GM12878 (cell line): ENCODE measurements at regions not wholly inside any gene's neighbourhood (a gene's known extent, or its start where the extent isn't known, plus 50 kb on each side); places are given as distances from the start of the nearest gene placed in this dataset.

ENCODE experiments used
- ATAC-seq: fragments of 200-7000 bp; cut with Tn5 transposase; 3 replicates; pipeline ENCODE4 v1.9.1; 2020; ENCODE audit warnings: mild to moderate bottlenecking, moderate library complexity
- BruUV-seq: library from RNA; stranded (reverse); fragments of 400-500 nt; replicated peaks from 2 replicates; lab custom pipeline; 2021; lab: Mats Ljungman, UMichigan
- CTCF ChIA-PET: fragments of 300-600 bp; sonication (Branson Sonifier 250); formaldehyde crosslinking; extraction: SDS; loops from one replicate; lab custom pipeline; 2021; ENCODE audit warnings: inconsistent platforms; lab: Yijun Ruan, JAX
- POLR2A ChIA-PET: fragments of 350-600 bp; formaldehyde crosslinking; extraction: SDS; loops from one replicate; lab custom pipeline; 2021; ENCODE audit warnings: inconsistent platforms; lab: Charles Lee
- RAD21 ChIA-PET: fragments of 300-600 bp; sonication (Branson Sonifier 250); formaldehyde crosslinking; loops from one replicate; lab custom pipeline; 2023; ENCODE audit warnings: antibody characterized with exemption; ENCODE audit not compliant: unreplicated experiment; lab: Charles Lee
- SMC1A ChIA-PET: fragments of 300-600 bp; sonication (Branson Sonifier 250); formaldehyde crosslinking; loops from one replicate; lab custom pipeline; 2023; ENCODE audit not compliant: unreplicated experiment, uncharacterized antibody; lab: Charles Lee
- DNase-seq: peaks from one replicate; pipeline ENCODE4 v3.0.0-alpha.2; 2011; ENCODE audit warnings: low read depth, low spot score
- FAIRE-seq: peaks from 3 replicates; lab custom pipeline; 2011; peaks lifted over from hg19 to GRCh38; lab: Jason Lieb, UNC
- H2AFZ ChIP-seq: 2 replicates; pipeline ENCODE4 v1.6.0; 2011; ENCODE audit warnings: low read depth, low read length, control low read depth; ENCODE audit not compliant: control insufficient read depth
- H3K27ac ChIP-seq: 2 replicates; pipeline ENCODE4 v1.5.1; 2011; ENCODE audit warnings: control low read depth; ENCODE audit not compliant: control insufficient read depth, insufficient read depth
- H3K27me3 ChIP-seq, 2 experiments: replicated peaks in 1 of 2; 2 replicates each; pipeline versions ENCODE4 v1.6.0 to v1.6.1; 2011; ENCODE audit warnings: low read length in 1 of 2; ENCODE audit not compliant: control insufficient read depth in 2 of 2, insufficient read depth in 2 of 2
- H3K36me3 ChIP-seq, 2 experiments: 2 replicates each; pipeline ENCODE4 v1.5.1; 2011; ENCODE audit warnings: low read length in 1 of 2; ENCODE audit not compliant: control insufficient read depth in 2 of 2, insufficient read depth in 2 of 2
- H3K4me1 ChIP-seq: 2 replicates; pipeline ENCODE4 v1.6.1; 2011; ENCODE audit warnings: mild to moderate bottlenecking, low read length, moderate library complexity, mixed read lengths; ENCODE audit not compliant: control insufficient read depth, insufficient read depth
- H3K4me2 ChIP-seq: 2 replicates; pipeline ENCODE4 v1.6.0; 2011; ENCODE audit warnings: control low read depth; ENCODE audit not compliant: control insufficient read depth, insufficient read depth
- H3K4me3 ChIP-seq: fragments of 200-600 bp; sonication (generic); 2 replicates; pipeline ENCODE4 v1.5.1; 2016
- H3K79me2 ChIP-seq: 2 replicates; pipeline ENCODE4 v1.6.0; 2011; ENCODE audit warnings: low read length; ENCODE audit not compliant: control insufficient read depth, insufficient read depth
- H3K9ac ChIP-seq: 2 replicates; pipeline ENCODE4 v1.8.0; 2011; ENCODE audit warnings: low read length, control low read depth, mixed read lengths; ENCODE audit not compliant: control insufficient read depth, insufficient read depth
- H3K9me3 ChIP-seq: replicated peaks from 3 replicates; pipeline ENCODE4 v1.5.1; 2011; ENCODE audit warnings: mild to moderate bottlenecking, low read length; ENCODE audit not compliant: control insufficient read depth, insufficient read depth
- H4K20me1 ChIP-seq: 2 replicates; pipeline ENCODE4 v1.6.0; 2011; ENCODE audit not compliant: control insufficient read depth, insufficient read depth
- FOXM1 ChIP-seq: IDR thresholded peaks from 2 replicates; pipeline ENCODE4 v1.6.1; 2012; ENCODE audit warnings: low read depth, mild to moderate bottlenecking, inconsistent platforms, low read length, moderate library complexity
- GABPA ChIP-seq: IDR thresholded peaks from 2 replicates; pipeline ENCODE4 v1.6.1; 2014; ENCODE audit warnings: antibody characterized with exemption, low read depth, mild to moderate bottlenecking, inconsistent platforms
- IKZF1 ChIP-seq: fragments of 450-650 bp; conservative IDR thresholded peaks from 2 replicates; pipeline ENCODE4 v1.6.1; 2017; ENCODE audit warnings: antibody characterized with exemption, mild to moderate bottlenecking
- SIN3A ChIP-seq: IDR thresholded peaks from 2 replicates; pipeline ENCODE4 v1.6.1; 2012; ENCODE audit warnings: low read depth, low read length, improper control_type of control experiment
- SREBF1 ChIP-seq: IDR thresholded peaks from 2 replicates; pipeline ENCODE4 v1.6.1; 2012; ENCODE audit warnings: mild to moderate bottlenecking, low read length
- WGBS: methylation state at CpG from one replicate; pipeline ENCODE4 v1.1.6; 2016; ENCODE audit warnings: low lambda C conversion rate; ENCODE audit not compliant: insufficient replicate concordance, insufficient coverage; ENCODE audit errors: missing lambda C conversion rate; 5-methylcytosine and 5-hydroxymethylcytosine counted together
- in situ Hi-C: fragments of 300-500 bp; cut with MboI; formaldehyde crosslinking; loops from 9 replicates; pipeline ENCODE4 v1.14.3; 2018; ENCODE audit warnings: mixed read lengths
- intact Hi-C: fragments of 100-400 bp; cut with micrococcal nuclease; formaldehyde crosslinking; loops from one replicate; pipeline ENCODE4 v1.14.2; 2022; ENCODE audit not compliant: unreplicated experiment
- TF ChIP-seq, protein P1 (sequence below): IDR thresholded peaks from 2 replicates; pipeline ENCODE4 v1.6.1; 2012; ENCODE audit warnings: improper control_type of control experiment, low read depth, low read length; ENCODE audit not compliant: insufficient replicate concordance

DNA sequence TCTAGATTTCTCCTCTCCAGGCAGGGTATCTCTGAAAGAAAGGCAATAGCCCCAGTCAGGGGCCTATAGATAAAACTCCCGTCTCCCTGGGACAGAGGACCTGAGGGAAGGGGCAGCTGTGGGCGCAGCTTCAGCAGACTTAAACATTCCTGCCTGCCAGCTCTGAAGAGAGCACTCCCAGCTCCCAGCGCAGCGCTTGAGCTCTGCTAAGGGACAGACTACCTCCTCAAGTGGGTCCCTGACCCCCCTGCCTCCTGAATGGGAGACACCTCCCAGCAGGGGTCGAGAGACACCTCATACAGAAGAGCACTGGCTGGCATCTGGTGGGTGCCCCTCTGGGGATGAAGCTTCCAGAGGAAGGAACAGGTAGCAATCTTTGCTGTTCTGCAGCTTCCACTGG lies 556.9 kb downstream of the EPM2A start:
- ChIA-PET SMC1A (no interaction called here), POLR2A (no interaction called here), RAD21 (no interaction called here), CTCF (no interaction called here)
- H3K36me3 ChIP-seq: no peaks in the 10 kb centered on the region
- in situ Hi-C loops (no loop called here), intact Hi-C loops (no loop called here)
- H3K9ac ChIP-seq: no peak overlapping the region
- no peak overlapping the region for H3K4me2 ChIP-seq
- H3K27ac ChIP-seq: no peak overlapping the region
- WGBS: 26% methylated on average over 5 of the region's 5 CpGs
- no peaks in the 10 kb centered on the region for H3K79me2 ChIP-seq
- no peak overlapping the region for H2AFZ ChIP-seq
- FAIRE-seq (no peak), ATAC-seq (no peak), DNase-seq (no peak)
- no TSS peak for BruUV-seq
- H3K27me3 ChIP-seq: no peaks in the 10 kb centered on the region
- no peaks in the 10 kb centered on the region for H4K20me1 ChIP-seq
- TF ChIP-seq FOXM1 (no peak), SREBF1 (no peak), IKZF1 (no peak), GABPA (no peak), SIN3A (no peak)
- TF ChIP-seq, protein P1, sequence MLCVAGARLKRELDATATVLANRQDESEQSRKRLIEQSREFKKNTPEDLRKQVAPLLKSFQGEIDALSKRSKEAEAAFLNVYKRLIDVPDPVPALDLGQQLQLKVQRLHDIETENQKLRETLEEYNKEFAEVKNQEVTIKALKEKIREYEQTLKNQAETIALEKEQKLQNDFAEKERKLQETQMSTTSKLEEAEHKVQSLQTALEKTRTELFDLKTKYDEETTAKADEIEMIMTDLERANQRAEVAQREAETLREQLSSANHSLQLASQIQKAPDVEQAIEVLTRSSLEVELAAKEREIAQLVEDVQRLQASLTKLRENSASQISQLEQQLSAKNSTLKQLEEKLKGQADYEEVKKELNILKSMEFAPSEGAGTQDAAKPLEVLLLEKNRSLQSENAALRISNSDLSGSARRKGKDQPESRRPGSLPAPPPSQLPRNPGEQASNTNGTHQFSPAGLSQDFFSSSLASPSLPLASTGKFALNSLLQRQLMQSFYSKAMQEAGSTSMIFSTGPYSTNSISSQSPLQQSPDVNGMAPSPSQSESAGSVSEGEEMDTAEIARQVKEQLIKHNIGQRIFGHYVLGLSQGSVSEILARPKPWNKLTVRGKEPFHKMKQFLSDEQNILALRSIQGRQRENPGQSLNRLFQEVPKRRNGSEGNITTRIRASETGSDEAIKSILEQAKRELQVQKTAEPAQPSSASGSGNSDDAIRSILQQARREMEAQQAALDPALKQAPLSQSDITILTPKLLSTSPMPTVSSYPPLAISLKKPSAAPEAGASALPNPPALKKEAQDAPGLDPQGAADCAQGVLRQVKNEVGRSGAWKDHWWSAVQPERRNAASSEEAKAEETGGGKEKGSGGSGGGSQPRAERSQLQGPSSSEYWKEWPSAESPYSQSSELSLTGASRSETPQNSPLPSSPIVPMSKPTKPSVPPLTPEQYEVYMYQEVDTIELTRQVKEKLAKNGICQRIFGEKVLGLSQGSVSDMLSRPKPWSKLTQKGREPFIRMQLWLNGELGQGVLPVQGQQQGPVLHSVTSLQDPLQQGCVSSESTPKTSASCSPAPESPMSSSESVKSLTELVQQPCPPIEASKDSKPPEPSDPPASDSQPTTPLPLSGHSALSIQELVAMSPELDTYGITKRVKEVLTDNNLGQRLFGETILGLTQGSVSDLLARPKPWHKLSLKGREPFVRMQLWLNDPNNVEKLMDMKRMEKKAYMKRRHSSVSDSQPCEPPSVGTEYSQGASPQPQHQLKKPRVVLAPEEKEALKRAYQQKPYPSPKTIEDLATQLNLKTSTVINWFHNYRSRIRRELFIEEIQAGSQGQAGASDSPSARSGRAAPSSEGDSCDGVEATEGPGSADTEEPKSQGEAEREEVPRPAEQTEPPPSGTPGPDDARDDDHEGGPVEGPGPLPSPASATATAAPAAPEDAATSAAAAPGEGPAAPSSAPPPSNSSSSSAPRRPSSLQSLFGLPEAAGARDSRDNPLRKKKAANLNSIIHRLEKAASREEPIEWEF: no peak
- no peak overlapping the region for H3K4me3 ChIP-seq
- no peaks in the 10 kb centered on the region for H3K4me1 ChIP-seq
- H3K9me3 ChIP-seq: no peaks in the 10 kb centered on the region
